ENCODE measurements at regions not wholly inside any gene's neighbourhood (a gene's known extent, or its start where the extent isn't known, plus 50 kb on each side); places are given as distances from the start of the nearest gene placed in this dataset.
A peak's percentile ranks its signal among the peaks of the same experiment; 100 is the strongest.
"Not testable (repeated sequence)": the region's sequence is repeated elsewhere in the genome, so short reads cannot be mapped to it uniquely, and the experiment has no call there.

- Mint-ChIP-seq H3K27me3 (ENCODE audit: low read depth) (no peaks in the 10 kb centered on the region), H3K27ac (no peak overlapping the region), H3K4me1 (ENCODE audit: low read depth) (no peaks in the 10 kb centered on the region)
Observed at GRCh38 chr5:152549709-152550108, 144.6 kb upstream of the NMUR2 start.

GRCh38 chr5:152551061-152551460 lies 146.0 kb upstream of the NMUR2 start:
- H3K36me3 Mint-ChIP-seq (ENCODE audit: low read depth), result no peaks in the 10 kb centered on the region
- no peaks in the 10 kb centered on the region for H3K4me1 Mint-ChIP-seq (ENCODE audit: low read depth)
- DNase-seq (ENCODE audit: low spot score), result no peak
- no peak overlapping the region for H3K27ac Mint-ChIP-seq
- no peaks in the 10 kb centered on the region for H3K27me3 Mint-ChIP-seq (ENCODE audit: low read depth)
- H3K4me3 Mint-ChIP-seq, result no peak overlapping the region
- no peaks in the 10 kb centered on the region for H3K9me3 Mint-ChIP-seq

More at GRCh38 chr5:152549709-152550108, 144.6 kb upstream of the NMUR2 start:
- DNase-seq (ENCODE audit: low spot score), result no peak
- Mint-ChIP-seq H3K9me3 (no peaks in the 10 kb centered on the region), H3K4me3 (no peak overlapping the region), H3K36me3 (ENCODE audit: low read depth) (no peaks in the 10 kb centered on the region)

DNA sequence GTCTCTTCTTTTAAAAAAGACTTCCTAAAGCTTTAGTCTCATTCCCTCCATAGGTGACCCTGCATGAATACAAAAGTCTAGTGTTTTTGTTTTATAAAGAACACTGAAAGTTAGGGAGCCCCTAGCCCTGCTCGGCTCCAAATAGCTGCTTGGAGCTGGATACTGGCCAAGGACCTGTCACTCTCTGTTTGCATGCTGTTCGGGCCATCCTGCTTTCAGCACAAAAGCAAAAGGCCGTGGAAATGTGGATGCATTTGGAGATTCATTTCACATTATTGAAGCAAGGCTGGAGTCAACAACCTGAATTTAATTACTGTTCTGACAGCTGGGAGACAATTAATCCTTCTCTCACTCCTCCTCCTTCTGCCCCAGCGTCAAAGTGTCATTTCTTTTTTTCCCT lies 151.7 kb upstream of the NMUR2 start:
- H3K36me3 Mint-ChIP-seq (ENCODE audit: low read depth), result no peaks in the 10 kb centered on the region
- no peaks in the 10 kb centered on the region for H3K27me3 Mint-ChIP-seq (ENCODE audit: low read depth)
- DNase-seq (ENCODE audit: low spot score), result no peak
- H3K27ac Mint-ChIP-seq, result no peak overlapping the region
- no peaks in the 10 kb centered on the region for H3K4me1 Mint-ChIP-seq (ENCODE audit: low read depth)
- H3K4me3 Mint-ChIP-seq, result no peak overlapping the region
- no peaks in the 10 kb centered on the region for H3K9me3 Mint-ChIP-seq

DNA sequence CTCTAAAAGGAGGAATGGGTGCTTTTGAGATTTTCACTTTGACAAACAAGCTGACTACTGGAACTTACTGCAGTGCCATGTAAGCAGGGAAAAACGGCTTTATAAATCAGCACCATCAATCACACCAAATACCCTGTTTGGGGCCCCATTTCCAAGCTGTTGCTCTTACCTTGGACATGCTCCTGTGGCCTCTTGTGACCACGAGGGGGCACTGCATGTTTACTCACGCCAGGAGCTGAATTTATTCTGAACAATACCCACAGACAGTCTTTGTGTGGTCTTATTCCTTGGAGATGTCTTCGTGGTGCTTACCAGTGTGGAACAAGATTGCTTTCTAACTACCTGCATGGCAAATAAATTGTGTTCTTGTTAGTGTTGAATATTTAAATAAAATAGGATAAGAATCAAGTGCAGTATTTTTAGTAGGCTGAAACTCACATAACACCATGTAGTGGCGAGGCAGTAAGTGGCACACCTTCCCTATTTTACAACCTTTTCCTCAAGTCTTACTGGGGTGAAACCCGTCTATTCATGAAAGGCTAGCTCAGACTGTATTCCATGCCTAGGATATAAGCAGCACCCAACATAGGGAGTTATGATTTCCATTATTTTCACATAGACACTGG lies 155.5 kb upstream of the NMUR2 start:
- H3K27me3 Mint-ChIP-seq (ENCODE audit: low read depth), result no peaks in the 10 kb centered on the region
- H3K4me1 Mint-ChIP-seq (ENCODE audit: low read depth), result no peaks in the 10 kb centered on the region

DNA sequence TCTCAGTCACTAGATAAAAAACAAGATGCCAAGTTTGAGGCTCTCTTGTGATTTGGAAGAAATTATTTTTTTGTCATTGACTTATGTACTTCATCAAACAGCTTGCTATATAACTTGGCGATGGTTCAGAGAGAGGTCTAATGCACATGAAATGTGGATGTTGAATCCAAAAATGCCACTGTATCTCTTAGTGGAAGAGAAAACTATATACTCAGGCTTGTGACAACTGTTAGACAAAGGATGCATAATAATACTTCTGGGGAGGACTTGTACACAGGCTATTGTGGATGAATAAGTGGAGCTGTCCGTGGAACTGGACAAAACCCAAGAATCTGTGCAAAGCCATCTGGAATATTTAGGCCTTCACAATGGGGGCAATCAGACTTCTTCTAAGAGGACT lies 162.9 kb upstream of the NMUR2 start:
- H3K27me3 Mint-ChIP-seq (ENCODE audit: low read depth), result no peaks in the 10 kb centered on the region
- no peak overlapping the region for H3K27ac Mint-ChIP-seq
- no peaks in the 10 kb centered on the region for H3K36me3 Mint-ChIP-seq (ENCODE audit: low read depth)
- DNase-seq (ENCODE audit: low spot score), result no peak
- H3K9me3 Mint-ChIP-seq, result no peaks in the 10 kb centered on the region
- no peak overlapping the region for H3K4me3 Mint-ChIP-seq
- no peaks in the 10 kb centered on the region for H3K4me1 Mint-ChIP-seq (ENCODE audit: low read depth)

More for the DNA sequence above, 155.5 kb upstream of the NMUR2 start:
- no peak overlapping the region for H3K4me3 Mint-ChIP-seq
- no peaks in the 10 kb centered on the region for H3K36me3 Mint-ChIP-seq (ENCODE audit: low read depth)
- H3K9me3 Mint-ChIP-seq, result no peaks in the 10 kb centered on the region
- peak; percentile 5 for DNase-seq (ENCODE audit: low spot score)
- no peak overlapping the region for H3K27ac Mint-ChIP-seq

- DNase-seq (ENCODE audit: low spot score), result no peak
- Mint-ChIP-seq H3K4me1 (ENCODE audit: low read depth) (no peaks in the 10 kb centered on the region), H3K27me3 (ENCODE audit: low read depth) (no peaks in the 10 kb centered on the region), H3K9me3 (no peaks in the 10 kb centered on the region), H3K4me3 (no peak overlapping the region), H3K27ac (no peak overlapping the region), H3K36me3 (ENCODE audit: low read depth) (no peaks in the 10 kb centered on the region)
Observed at GRCh38 chr5:152572812-152573211, 167.7 kb upstream of the NMUR2 start.

DNA sequence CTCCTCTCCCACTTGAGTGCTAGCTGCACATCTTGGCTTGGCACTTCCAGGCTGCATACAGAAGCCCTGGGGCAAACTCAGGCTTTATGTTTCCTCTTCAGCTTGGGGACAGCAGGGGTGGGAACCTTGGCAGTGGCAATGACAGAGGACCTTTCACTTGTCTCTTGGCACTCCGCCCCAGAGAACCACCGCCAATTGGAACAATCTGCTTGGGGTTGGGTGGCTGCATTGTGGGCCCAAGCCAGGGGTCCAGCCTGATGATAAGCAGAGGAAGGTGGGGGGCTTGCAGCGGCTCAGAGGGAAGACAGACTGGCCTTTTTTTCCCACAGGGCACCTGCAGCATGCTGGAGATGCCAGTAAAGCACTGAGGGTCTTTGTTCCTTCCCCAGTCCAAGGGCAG lies 179.0 kb upstream of the NMUR2 start:
- H3K4me3 Mint-ChIP-seq, result no peak overlapping the region
- no peaks in the 10 kb centered on the region for H3K36me3 Mint-ChIP-seq (ENCODE audit: low read depth)
- H3K27me3 Mint-ChIP-seq (ENCODE audit: low read depth), result no peaks in the 10 kb centered on the region
- DNase-seq (ENCODE audit: low spot score), result no peak
- H3K4me1 Mint-ChIP-seq (ENCODE audit: low read depth), result no peaks in the 10 kb centered on the region
- H3K9me3 Mint-ChIP-seq, result peaks cover 21% of the 10 kb centered on the region
- H3K27ac Mint-ChIP-seq, result no peak overlapping the region

DNA sequence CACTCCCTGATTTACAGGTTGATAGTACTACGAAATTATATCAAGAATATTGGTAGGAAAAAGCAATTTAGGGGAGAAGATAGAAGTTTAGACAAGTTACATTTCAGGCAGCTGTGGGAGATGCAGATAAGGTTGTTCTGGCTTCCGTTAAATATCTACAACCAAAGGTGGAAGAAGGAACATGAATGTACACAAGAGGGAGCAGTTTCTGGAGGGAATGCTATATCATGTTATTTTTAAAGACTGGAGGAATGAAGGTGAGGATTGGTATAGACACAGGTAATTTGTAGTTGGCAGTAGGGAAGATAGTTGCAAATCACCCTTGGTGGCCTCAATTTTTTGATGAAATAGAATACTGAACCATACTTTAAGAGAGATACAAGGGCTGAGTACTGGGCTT lies 187.3 kb upstream of the NMUR2 start:
- no peak overlapping the region for H3K27ac Mint-ChIP-seq
- H3K4me1 Mint-ChIP-seq (ENCODE audit: low read depth), result no peaks in the 10 kb centered on the region
- no peaks in the 10 kb centered on the region for H3K27me3 Mint-ChIP-seq (ENCODE audit: low read depth)
- H3K9me3 Mint-ChIP-seq, result peaks cover 11% of the 10 kb centered on the region
- no peaks in the 10 kb centered on the region for H3K36me3 Mint-ChIP-seq (ENCODE audit: low read depth)
- no peak overlapping the region for H3K4me3 Mint-ChIP-seq
- DNase-seq (ENCODE audit: low spot score), result no peak

DNA sequence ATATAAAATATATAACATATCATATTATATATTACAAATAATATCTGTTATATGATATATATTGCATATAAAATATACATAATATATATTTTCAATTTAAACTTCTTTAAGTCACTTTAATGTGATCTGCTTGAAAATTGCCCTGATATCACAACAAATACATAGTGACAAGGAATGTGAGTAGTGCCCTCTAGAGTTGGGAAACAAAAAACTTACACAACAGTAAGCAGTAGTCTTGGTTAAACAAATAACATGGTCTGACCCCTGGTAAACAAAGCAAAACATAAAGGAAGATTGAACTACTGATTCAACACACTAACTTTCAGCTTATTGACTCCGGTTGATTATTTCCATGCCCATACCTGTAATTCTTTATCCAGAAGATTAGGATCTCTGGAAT lies 188.3 kb upstream of the NMUR2 start:
- no peak overlapping the region for H3K4me3 Mint-ChIP-seq
- H3K4me1 Mint-ChIP-seq (ENCODE audit: low read depth), result no peaks in the 10 kb centered on the region
- no peaks in the 10 kb centered on the region for H3K36me3 Mint-ChIP-seq (ENCODE audit: low read depth)
- no peaks in the 10 kb centered on the region for H3K27me3 Mint-ChIP-seq (ENCODE audit: low read depth)
- H3K9me3 Mint-ChIP-seq, result peaks cover 1% of the 10 kb centered on the region
- H3K27ac Mint-ChIP-seq, result no peak overlapping the region
- no peak for DNase-seq (ENCODE audit: low spot score)

DNA sequence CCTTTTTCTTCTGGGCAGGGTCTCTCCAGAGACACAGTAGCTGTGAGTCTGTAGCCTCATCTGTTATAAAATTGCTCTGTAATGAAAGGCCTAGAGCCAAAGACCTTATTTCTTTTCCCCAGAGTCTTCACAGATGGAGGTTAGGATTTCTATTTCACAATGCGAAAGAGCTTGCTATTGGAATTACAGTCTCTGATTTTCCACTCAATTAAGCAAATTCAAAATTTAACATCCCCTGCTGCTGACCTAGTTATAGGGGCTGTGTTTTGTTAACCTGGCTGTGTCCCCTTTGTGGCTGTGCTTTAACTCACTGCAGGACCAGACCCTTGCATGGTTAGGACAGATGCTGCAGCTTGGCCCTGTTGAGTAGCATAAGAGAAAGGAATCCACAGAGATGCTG lies 190.3 kb upstream of the NMUR2 start:
- H3K36me3 Mint-ChIP-seq (ENCODE audit: low read depth), result no peaks in the 10 kb centered on the region
- DNase-seq (ENCODE audit: low spot score), result no peak
- no peaks in the 10 kb centered on the region for H3K4me1 Mint-ChIP-seq (ENCODE audit: low read depth)
- no peak overlapping the region for H3K27ac Mint-ChIP-seq
- H3K27me3 Mint-ChIP-seq (ENCODE audit: low read depth), result no peaks in the 10 kb centered on the region
- H3K9me3 Mint-ChIP-seq, result no peaks in the 10 kb centered on the region
- H3K4me3 Mint-ChIP-seq, result no peak overlapping the region

DNA sequence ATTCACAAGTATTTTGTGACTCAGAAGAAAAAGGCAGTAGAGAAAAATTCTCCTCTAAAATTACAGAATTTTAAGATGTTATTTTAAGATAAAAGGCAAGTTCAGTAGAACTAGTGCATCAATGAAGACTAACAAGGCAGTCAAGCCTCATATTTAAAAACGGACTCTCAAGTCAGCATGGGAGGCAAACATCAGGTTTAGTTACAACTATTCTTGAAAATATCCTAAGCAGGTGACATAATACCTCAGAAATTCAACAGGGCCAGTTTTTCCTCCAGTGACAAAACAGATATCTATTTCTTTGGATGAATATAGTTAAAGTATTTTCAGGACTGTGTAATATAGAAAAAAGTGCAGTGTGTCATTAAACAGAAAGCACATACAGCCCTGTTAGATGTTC lies 194.0 kb upstream of the NMUR2 start:
- Mint-ChIP-seq H3K27ac (no peak overlapping the region), H3K9me3 (no peaks in the 10 kb centered on the region), H3K36me3 (ENCODE audit: low read depth) (no peaks in the 10 kb centered on the region), H3K4me1 (ENCODE audit: low read depth) (no peaks in the 10 kb centered on the region), H3K4me3 (no peak overlapping the region), H3K27me3 (ENCODE audit: low read depth) (no peaks in the 10 kb centered on the region)
- no peak for DNase-seq (ENCODE audit: low spot score)

DNA sequence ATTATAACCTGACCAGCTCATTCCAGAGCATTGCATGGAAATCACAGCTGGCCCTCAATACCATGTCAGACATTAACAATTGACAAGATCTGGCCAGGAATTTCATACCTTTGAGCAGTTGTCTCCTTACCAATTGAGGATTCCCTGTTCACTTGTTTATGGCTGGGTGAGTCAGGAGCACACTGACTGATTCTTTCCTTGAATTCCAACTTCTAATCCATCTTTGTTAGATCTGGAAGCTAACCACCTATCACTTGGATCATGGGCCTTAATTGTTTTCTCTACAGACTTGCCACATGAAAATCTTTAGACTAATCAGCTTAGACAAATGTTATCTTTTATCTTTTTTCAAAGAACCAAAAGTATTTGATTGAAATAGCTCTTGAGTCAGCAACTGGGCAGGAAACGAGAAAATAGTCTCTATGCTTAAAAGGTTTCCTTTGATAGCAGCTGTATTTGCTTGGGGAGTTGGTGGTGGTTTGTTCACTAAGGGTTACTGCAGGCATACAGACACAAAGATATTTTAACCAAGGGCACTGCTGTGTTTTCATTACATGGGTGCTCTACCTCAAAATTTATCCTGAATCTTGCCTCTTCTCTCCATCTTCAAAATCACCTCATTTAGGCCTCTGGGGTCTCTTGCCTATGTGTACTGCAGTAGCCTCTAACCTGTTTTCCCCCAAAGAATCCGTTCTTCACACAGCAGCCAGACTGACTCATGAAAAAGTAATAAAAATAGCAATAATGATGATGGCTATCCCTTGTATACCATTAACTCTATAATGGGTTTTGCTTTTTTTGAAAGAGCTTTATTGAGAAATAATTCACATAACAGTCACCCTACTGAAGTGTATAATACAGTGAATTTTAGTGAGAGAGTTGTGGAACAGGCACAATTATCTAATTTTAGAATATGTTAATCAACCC lies 197.0 kb upstream of the NMUR2 start:
- no peak for DNase-seq (ENCODE audit: low spot score)
- H3K36me3 Mint-ChIP-seq (ENCODE audit: low read depth), result no peaks in the 10 kb centered on the region
- H3K27me3 Mint-ChIP-seq (ENCODE audit: low read depth), result no peaks in the 10 kb centered on the region
- no peak overlapping the region for H3K4me3 Mint-ChIP-seq
- H3K27ac Mint-ChIP-seq, result no peak overlapping the region
- no peaks in the 10 kb centered on the region for H3K4me1 Mint-ChIP-seq (ENCODE audit: low read depth)
- H3K9me3 Mint-ChIP-seq, result no peaks in the 10 kb centered on the region

GRCh38 chr5:152606050-152606449 lies 201.0 kb upstream of the NMUR2 start:
- not testable (repeated sequence) for H3K9me3 Mint-ChIP-seq; H3K4me3 Mint-ChIP-seq; DNase-seq (ENCODE audit: low spot score); H3K27me3 Mint-ChIP-seq (ENCODE audit: low read depth); H3K4me1 Mint-ChIP-seq (ENCODE audit: low read depth); H3K27ac Mint-ChIP-seq; H3K36me3 Mint-ChIP-seq (ENCODE audit: low read depth)

GRCh38 chr5:152606776-152607364 lies 201.8 kb upstream of the NMUR2 start:
- Mint-ChIP-seq H3K9me3 (no peaks in the 10 kb centered on the region), H3K4me1 (ENCODE audit: low read depth) (no peaks in the 10 kb centered on the region), H3K36me3 (ENCODE audit: low read depth) (no peaks in the 10 kb centered on the region), H3K4me3 (no peak overlapping the region), H3K27me3 (ENCODE audit: low read depth) (no peaks in the 10 kb centered on the region), H3K27ac (no peak overlapping the region)
- no peak for DNase-seq (ENCODE audit: low spot score)
